ENCODE measurements at regions not wholly inside any gene's neighbourhood (a gene's known extent, or its start where the extent isn't known, plus 50 kb on each side); places are given as distances from the start of the nearest gene placed in this dataset.

- no peak for DNase-seq (ENCODE audit: low spot score)
- TF ChIP-seq CTCF (IDR thresholded peaks at IDR 0.05; ENCODE audit: extremely low read depth, missing control alignments) = no peak
Observed at GRCh38 chr4:82213485-82214417, 160.0 kb downstream of the HNRNPD start.

GRCh38 chr4:82201805-82202641 is 171.8 kb downstream of the HNRNPD start:
- DNase-seq (ENCODE audit: low spot score) = no peak
- peak; percentile 35 for TF ChIP-seq CTCF (IDR thresholded peaks at IDR 0.05; ENCODE audit: extremely low read depth, missing control alignments)

- DNase-seq (ENCODE audit: low spot score) = no peak
- TF ChIP-seq CTCF (IDR thresholded peaks at IDR 0.05; ENCODE audit: extremely low read depth, missing control alignments) = no peak
Observed at GRCh38 chr4:82201303-82201702, 172.5 kb downstream of the HNRNPD start.

- no peak for TF ChIP-seq CTCF (IDR thresholded peaks at IDR 0.05; ENCODE audit: extremely low read depth, missing control alignments)
Observed at GRCh38 chr4:82200046-82200445, 173.7 kb downstream of the HNRNPD start.

GRCh38 chr4:82194329-82194728 is 179.5 kb downstream of the HNRNPD start:
- no peak for TF ChIP-seq CTCF (IDR thresholded peaks at IDR 0.05; ENCODE audit: extremely low read depth, missing control alignments)
- no peak for DNase-seq (ENCODE audit: low spot score)

More at GRCh38 chr4:82200046-82200445, 173.7 kb downstream of the HNRNPD start:
- DNase-seq (ENCODE audit: low spot score) = no peak

- no peak for TF ChIP-seq CTCF (IDR thresholded peaks at IDR 0.05; ENCODE audit: extremely low read depth, missing control alignments)
- DNase-seq (ENCODE audit: low spot score) = no peak
Observed at GRCh38 chr4:82192017-82192673, 181.6 kb downstream of the HNRNPD start.
